PC-9 (cell line): ENCODE measurements at regions not wholly inside any gene's neighbourhood (a gene's known extent, or its start where the extent isn't known, plus 50 kb on each side); places are given as distances from the start of the nearest gene placed in this dataset.

Source experiments
- BruUV-seq: library from RNA; stranded (reverse); fragments of 400-500 nt; replicated peaks from 2 replicates; lab custom pipeline; 2021; lab: Mats Ljungman, UMichigan
- CTCF ChIA-PET: fragments of 300-600 bp; sonication (Branson Sonifier 250); formaldehyde crosslinking; loops from one replicate; lab custom pipeline; 2022; ENCODE audit warnings: antibody characterized with exemption; lab: Charles Lee
- POLR2A ChIA-PET: fragments of 300-600 bp; sonication (Branson Sonifier 250); formaldehyde crosslinking; loops from one replicate; lab custom pipeline; 2022; ENCODE audit warnings: antibody characterized with exemption; ENCODE audit not compliant: unreplicated experiment; lab: Charles Lee
- DNase-seq, 2 experiments: peaks; one replicate each; pipeline versions ENCODE4 v3.0.0 to v3.0.0-alpha.2; 2015 to 2022; ENCODE audit warnings: mixed read lengths in 1 of 2
- H2AFZ ChIP-seq: fragments of 200-600 bp; sonication (generic); 2 replicates; pipeline ENCODE4 v1.8.1; 2017; ENCODE audit warnings: antibody characterized with exemption
- H3F3A ChIP-seq: fragments of 200-600 bp; sonication (generic); 2 replicates; pipeline ENCODE4 v1.8.1; 2017; ENCODE audit warnings: antibody characterized with exemption, mild to moderate bottlenecking, low read depth; ENCODE audit not compliant: insufficient read depth
- H3K27ac ChIP-seq: fragments of 200-600 bp; sonication (generic); 2 replicates; pipeline ENCODE4 v1.6.1; 2016; ENCODE audit warnings: mixed run types
- H3K27me3 ChIP-seq: fragments of 200-600 bp; sonication (generic); 2 replicates; pipeline ENCODE4 v1.6.1; 2016; ENCODE audit warnings: low read depth, mixed run types; ENCODE audit not compliant: insufficient read depth
- H3K36me3 ChIP-seq: fragments of 200-600 bp; sonication (generic); 2 replicates; pipeline ENCODE4 v1.6.1; 2016; ENCODE audit warnings: low read depth, mixed run types
- H3K4me1 ChIP-seq: fragments of 200-600 bp; sonication (generic); replicated peaks from 2 replicates; pipeline ENCODE4 v1.6.1; 2016; ENCODE audit warnings: mixed run types; ENCODE audit not compliant: insufficient read depth
- H3K4me2 ChIP-seq: fragments of 200-600 bp; sonication (generic); 2 replicates; pipeline ENCODE4 v1.6.1; 2017; ENCODE audit warnings: mixed run types
- H3K4me3 ChIP-seq: fragments of 200-600 bp; sonication (generic); 2 replicates; pipeline ENCODE4 v1.6.1; 2016; ENCODE audit warnings: mixed run types
- H3K79me2 ChIP-seq: fragments of 200-600 bp; sonication (generic); 2 replicates; pipeline ENCODE4 v1.6.1; 2017; ENCODE audit warnings: low read depth, mixed run types
- H3K9me2 ChIP-seq: fragments of 200-600 bp; sonication (generic); 2 replicates; pipeline ENCODE4 v1.8.1; 2017; ENCODE audit warnings: mild to moderate bottlenecking; ENCODE audit not compliant: insufficient read depth
- H3K9me3 ChIP-seq: fragments of 200-600 bp; sonication (generic); 2 replicates; pipeline ENCODE4 v1.8.1; 2016; ENCODE audit warnings: low read depth; ENCODE audit not compliant: insufficient read depth
- H4K20me1 ChIP-seq: fragments of 200-600 bp; sonication (generic); 2 replicates; pipeline ENCODE4 v1.8.1; 2017; ENCODE audit not compliant: insufficient read depth
- EZH2 ChIP-seq: fragments of 200-600 bp; sonication (generic); IDR thresholded peaks from 2 replicates; pipeline ENCODE4 v1.8.0; 2017; ENCODE audit warnings: antibody characterized with exemption, low read depth
- intact Hi-C: fragments of 100-400 bp; cut with micrococcal nuclease; formaldehyde crosslinking; loops from one replicate; pipeline ENCODE4 v1.10.0; 2022; ENCODE audit not compliant: unreplicated experiment
- TF ChIP-seq, protein P1 (sequence below): fragments of 200-600 bp; sonication (generic); conservative IDR thresholded peaks from 2 replicates; pipeline ENCODE4 v1.6.1; 2017; ENCODE audit warnings: mixed run types, antibody characterized with exemption, mild to moderate bottlenecking, moderate library complexity

- no peaks in the 10 kb centered on the region for H3K27me3 ChIP-seq
- no peaks in the 10 kb centered on the region for H4K20me1 ChIP-seq
- H3K36me3 ChIP-seq, result no peaks in the 10 kb centered on the region
- H3K9me2 ChIP-seq, result no peaks in the 10 kb centered on the region
- H3K79me2 ChIP-seq, result no peaks in the 10 kb centered on the region
- BruUV-seq, result no TSS peak
- POLR2A ChIA-PET, result no interaction called here
- TF ChIP-seq, protein P1, sequence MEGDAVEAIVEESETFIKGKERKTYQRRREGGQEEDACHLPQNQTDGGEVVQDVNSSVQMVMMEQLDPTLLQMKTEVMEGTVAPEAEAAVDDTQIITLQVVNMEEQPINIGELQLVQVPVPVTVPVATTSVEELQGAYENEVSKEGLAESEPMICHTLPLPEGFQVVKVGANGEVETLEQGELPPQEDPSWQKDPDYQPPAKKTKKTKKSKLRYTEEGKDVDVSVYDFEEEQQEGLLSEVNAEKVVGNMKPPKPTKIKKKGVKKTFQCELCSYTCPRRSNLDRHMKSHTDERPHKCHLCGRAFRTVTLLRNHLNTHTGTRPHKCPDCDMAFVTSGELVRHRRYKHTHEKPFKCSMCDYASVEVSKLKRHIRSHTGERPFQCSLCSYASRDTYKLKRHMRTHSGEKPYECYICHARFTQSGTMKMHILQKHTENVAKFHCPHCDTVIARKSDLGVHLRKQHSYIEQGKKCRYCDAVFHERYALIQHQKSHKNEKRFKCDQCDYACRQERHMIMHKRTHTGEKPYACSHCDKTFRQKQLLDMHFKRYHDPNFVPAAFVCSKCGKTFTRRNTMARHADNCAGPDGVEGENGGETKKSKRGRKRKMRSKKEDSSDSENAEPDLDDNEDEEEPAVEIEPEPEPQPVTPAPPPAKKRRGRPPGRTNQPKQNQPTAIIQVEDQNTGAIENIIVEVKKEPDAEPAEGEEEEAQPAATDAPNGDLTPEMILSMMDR, result no peak
- TF ChIP-seq EZH2, result no peak
- H3K4me3 ChIP-seq, result no peak overlapping the region
- no peak overlapping the region for H2AFZ ChIP-seq
- CTCF ChIA-PET, result no interaction called here
- intact Hi-C loops, result no loop called here
- H3K9me3 ChIP-seq, result no peaks in the 10 kb centered on the region
- H3F3A ChIP-seq, result no peaks in the 10 kb centered on the region
- H3K4me1 ChIP-seq, result no peaks in the 10 kb centered on the region
- no peak overlapping the region for H3K27ac ChIP-seq
- no peak for DNase-seq
- H3K4me2 ChIP-seq, result no peak overlapping the region
Observed at GRCh38 chr9:4402501-4402900, 87.8 kb upstream of the SLC1A1 start.

- intact Hi-C loops, result no loop called here
- Histone ChIP-seq H3K27me3 (no peaks in the 10 kb centered on the region), H3K4me2 (no peak overlapping the region), H3K4me3 (no peak overlapping the region), H3K4me1 (no peaks in the 10 kb centered on the region), H3K9me2 (no peaks in the 10 kb centered on the region), H3K9me3 (no peaks in the 10 kb centered on the region), H3F3A (no peaks in the 10 kb centered on the region), H3K36me3 (no peaks in the 10 kb centered on the region), H2AFZ (no peak overlapping the region), H4K20me1 (no peaks in the 10 kb centered on the region), H3K27ac (no peak overlapping the region), H3K79me2 (no peaks in the 10 kb centered on the region)
- BruUV-seq, result no TSS peak
- POLR2A ChIA-PET, result no interaction called here
- no peak for TF ChIP-seq EZH2
- TF ChIP-seq, protein P1, result no peak
- DNase-seq, result no peak
- CTCF ChIA-PET, result no interaction called here
Observed at GRCh38 chr9:4400731-4401130, 89.5 kb upstream of the SLC1A1 start.

DNA sequence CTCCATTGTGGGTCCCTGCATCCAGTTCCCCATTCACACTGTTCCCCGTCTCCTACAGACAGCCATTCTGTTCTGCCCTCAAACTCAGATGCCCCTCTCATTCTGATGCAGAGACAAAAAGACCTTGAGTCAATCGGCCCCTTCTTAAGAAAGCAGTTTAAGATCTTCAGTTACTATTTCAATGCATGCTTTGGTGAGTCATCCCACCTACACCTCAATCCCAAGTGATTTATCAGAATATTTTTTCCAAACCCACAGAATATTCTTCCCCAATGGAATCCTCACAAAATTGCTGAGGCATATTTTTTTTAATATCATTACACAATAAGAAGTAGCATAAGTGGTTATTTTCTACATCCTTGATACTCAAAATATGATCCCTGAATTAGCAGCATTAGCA, 92.4 kb upstream of the SLC1A1 start:
- H3K79me2 ChIP-seq, result no peaks in the 10 kb centered on the region
- H3F3A ChIP-seq, result no peaks in the 10 kb centered on the region
- H3K4me3 ChIP-seq, result no peak overlapping the region
- intact Hi-C loops, result no loop called here
- H3K4me2 ChIP-seq, result no peak overlapping the region
- ChIA-PET CTCF (no interaction called here), POLR2A (no interaction called here)
- TF ChIP-seq EZH2, result no peak
- TF ChIP-seq, protein P1, result no peak
- no TSS peak for BruUV-seq
- no peaks in the 10 kb centered on the region for H3K36me3 ChIP-seq
- H2AFZ ChIP-seq, result no peak overlapping the region
- no peak overlapping the region for H3K27ac ChIP-seq
- H3K9me3 ChIP-seq, result no peaks in the 10 kb centered on the region
- H3K9me2 ChIP-seq, result no peaks in the 10 kb centered on the region
- no peaks in the 10 kb centered on the region for H3K4me1 ChIP-seq
- H4K20me1 ChIP-seq, result no peaks in the 10 kb centered on the region
- no peak for DNase-seq
- H3K27me3 ChIP-seq, result no peaks in the 10 kb centered on the region
